MCF 10A (cell line): ENCODE measurements at regions not wholly inside any gene's neighbourhood (a gene's known extent, or its start where the extent isn't known, plus 50 kb on each side); places are given as distances from the start of the nearest gene placed in this dataset.
A peak's percentile ranks its signal among the peaks of the same experiment; 100 is the strongest.

Experiments used
- BruUV-seq: library from RNA; stranded (reverse); fragments of 400-500 nt; replicated peaks from 2 replicates; lab custom pipeline; 2021; lab: Mats Ljungman, UMichigan
- CTCF ChIA-PET: fragments of 300-600 bp; sonication (Branson Sonifier 250); formaldehyde crosslinking; extraction: SDS; loops from one replicate; lab custom pipeline; 2021; ENCODE audit warnings: antibody characterized with exemption, inconsistent platforms; lab: Yijun Ruan, JAX
- POLR2A ChIA-PET: fragments of 300-600, 350-650 bp; sonication (Branson Sonifier 250); formaldehyde crosslinking; extraction: SDS; loops from one replicate; lab custom pipeline; 2020; ENCODE audit warnings: antibody characterized with exemption, inconsistent platforms; lab: Yijun Ruan, JAX
- DNase-seq: peaks from one replicate; pipeline ENCODE4 v3.0.0-alpha.2; 2018; ENCODE audit not compliant: unreplicated experiment
- H3K27ac Mint-ChIP-seq: one replicate; pipeline ENCODE4 v1.8.0; 2022; ENCODE audit warnings: mild to moderate bottlenecking, low read depth, mixed read lengths; ENCODE audit not compliant: unreplicated experiment
- H3K27me3 Mint-ChIP-seq: one replicate; pipeline ENCODE4 v1.8.0; 2022; ENCODE audit warnings: mixed read lengths; ENCODE audit not compliant: insufficient read depth, unreplicated experiment
- H3K36me3 Mint-ChIP-seq: one replicate; pipeline ENCODE4 v1.8.0; 2022; ENCODE audit warnings: mild to moderate bottlenecking, moderate library complexity, mixed read lengths; ENCODE audit not compliant: insufficient read depth, unreplicated experiment
- H3K4me1 Mint-ChIP-seq: one replicate; pipeline ENCODE4 v1.8.0; 2022; ENCODE audit warnings: mixed read lengths; ENCODE audit not compliant: insufficient read depth, unreplicated experiment
- H3K4me3 Mint-ChIP-seq: one replicate; pipeline ENCODE4 v1.8.0; 2022; ENCODE audit warnings: mild to moderate bottlenecking, moderate library complexity, mixed read lengths; ENCODE audit not compliant: unreplicated experiment
- H3K9me3 Mint-ChIP-seq: one replicate; pipeline ENCODE4 v1.8.0; 2022; ENCODE audit warnings: mixed read lengths; ENCODE audit not compliant: unreplicated experiment
- CTCF ChIP-seq: fragments of 200-600 bp; IDR thresholded peaks from one replicate; pipeline ENCODE4 v1.8.0; 2022; ENCODE audit warnings: antibody characterized with exemption, mild to moderate bottlenecking; ENCODE audit not compliant: unreplicated experiment
- intact Hi-C: fragments of 100-400 bp; cut with micrococcal nuclease; formaldehyde crosslinking; loops from 2 replicates; pipeline ENCODE4 v1.14.1; 2022

GRCh38 chr5:107781451-107781850, 110.7 kb upstream of the EFNA5 start:
- POLR2A ChIA-PET: interaction anchor here (0.6 kb wide), 1 partner anchor 68 kb away, joined by 3 read pairs; no protein-coding TSS in a partner anchor
- no peak for TF ChIP-seq CTCF
- Mint-ChIP-seq H3K9me3 (peaks cover 7% of the 10 kb centered on the region), H3K27ac (no peak overlapping the region), H3K27me3 (no peaks in the 10 kb centered on the region), H3K4me3 (no peak overlapping the region), H3K36me3 (no peaks in the 10 kb centered on the region), H3K4me1 (no peaks in the 10 kb centered on the region)
- intact Hi-C loops: no loop called here
- BruUV-seq: no TSS peak
- DNase-seq: peak; percentile 14
- CTCF ChIA-PET: interaction anchor here (1.2 kb wide), 1 partner anchor 11 kb away, joined by 4 read pairs; no protein-coding TSS in a partner anchor

DNA sequence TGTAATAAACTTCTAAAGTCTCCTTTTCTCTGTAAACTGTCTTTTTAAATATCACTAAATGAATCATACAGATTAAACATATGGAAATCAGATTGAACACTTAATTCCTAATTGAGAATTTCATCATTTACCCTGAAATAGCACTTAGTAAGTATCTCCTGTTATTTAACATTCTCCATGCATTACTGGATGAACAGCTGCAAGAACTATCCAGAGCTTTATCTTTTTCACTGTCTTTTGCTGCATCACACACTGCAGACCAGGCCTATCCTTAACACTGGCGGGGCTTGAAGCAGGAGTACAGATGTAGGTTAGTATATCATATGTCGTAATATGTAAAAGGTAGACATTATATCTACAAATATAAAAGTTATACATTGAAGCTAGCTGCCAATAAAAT, 108.7 kb upstream of the EFNA5 start:
- Mint-ChIP-seq H3K27me3 (no peaks in the 10 kb centered on the region), H3K27ac (no peak overlapping the region), H3K9me3 (no peaks in the 10 kb centered on the region), H3K4me1 (no peaks in the 10 kb centered on the region), H3K4me3 (no peak overlapping the region), H3K36me3 (no peaks in the 10 kb centered on the region)
- POLR2A ChIA-PET: interaction anchor here (1.0 kb wide), 1 partner anchor 105 kb away, joined by 7 read pairs; no protein-coding TSS in a partner anchor
- no peak for DNase-seq
- CTCF ChIA-PET: no interaction called here
- BruUV-seq: no TSS peak
- no peak for TF ChIP-seq CTCF
- intact Hi-C loops: no loop called here

DNA sequence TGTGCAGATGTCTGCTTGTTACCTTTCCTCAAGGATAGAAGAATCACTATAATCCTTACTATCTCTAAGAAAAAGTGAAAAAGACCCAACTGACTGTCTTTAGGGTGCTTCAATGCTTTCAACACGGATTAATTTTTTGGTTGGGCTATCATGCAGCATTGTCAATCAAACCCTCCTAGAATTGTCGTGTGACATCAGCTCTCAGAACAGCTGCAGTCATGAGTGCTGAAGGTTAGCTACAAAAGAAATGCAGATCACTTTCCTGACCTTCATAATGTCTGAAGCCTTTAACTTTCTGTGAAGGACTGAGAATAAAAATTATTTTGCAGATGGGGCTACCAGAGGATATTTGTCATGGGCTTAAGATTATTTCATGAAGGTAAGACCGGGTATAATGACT, 107.9 kb upstream of the EFNA5 start:
- Mint-ChIP-seq H3K27ac (no peak overlapping the region), H3K4me1 (no peaks in the 10 kb centered on the region), H3K36me3 (no peaks in the 10 kb centered on the region), H3K27me3 (no peaks in the 10 kb centered on the region), H3K9me3 (no peaks in the 10 kb centered on the region), H3K4me3 (no peak overlapping the region)
- ChIA-PET CTCF (interaction anchor here (1.1 kb wide), 1 partner anchor 12 kb away, joined by 4 read pairs; no protein-coding TSS in a partner anchor), POLR2A (no interaction called here)
- no peak for DNase-seq
- intact Hi-C loops: no loop called here
- BruUV-seq: no TSS peak
- no peak for TF ChIP-seq CTCF

DNA sequence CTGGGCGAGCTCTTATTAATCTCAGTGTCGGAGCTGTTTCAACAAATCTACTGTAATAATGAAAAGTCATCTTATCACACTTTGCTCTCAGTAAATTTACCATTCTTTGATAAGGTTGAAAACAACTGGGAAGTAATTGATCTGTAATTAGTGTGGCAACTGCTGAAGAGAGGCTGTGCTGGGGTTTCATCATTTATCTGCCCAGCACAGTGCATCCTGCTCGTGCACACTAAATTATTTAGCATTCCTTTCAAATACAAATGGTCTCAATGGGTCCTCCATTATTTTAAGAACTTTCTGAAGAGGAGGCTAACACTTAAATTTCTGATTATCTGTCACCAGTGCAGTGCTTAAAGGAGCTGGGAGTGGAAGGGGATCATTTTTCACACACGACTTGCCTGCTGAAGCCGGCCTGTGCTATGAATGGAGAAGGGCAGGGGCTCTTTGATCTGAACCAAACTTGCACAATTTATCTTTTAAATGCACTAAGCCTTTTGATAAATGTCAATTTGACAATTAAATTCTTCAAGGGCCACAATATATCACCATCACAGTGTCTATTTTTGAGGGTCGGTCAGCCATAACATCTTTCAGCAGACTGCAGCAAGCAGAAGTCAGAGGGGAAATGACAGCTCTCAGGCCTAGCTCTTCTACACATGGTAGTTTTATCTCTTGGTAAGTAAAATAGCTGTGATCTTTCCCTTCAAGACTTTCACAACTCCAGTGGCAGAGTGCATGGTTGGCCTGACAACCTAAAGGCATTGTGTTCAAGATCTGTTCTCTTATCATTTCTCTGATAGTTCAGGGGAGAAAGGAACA, 106.4 kb upstream of the EFNA5 start:
- ChIA-PET CTCF (no interaction called here), POLR2A (no interaction called here)
- Mint-ChIP-seq H3K27ac (no peak overlapping the region), H3K4me3 (no peak overlapping the region), H3K4me1 (no peaks in the 10 kb centered on the region), H3K27me3 (peaks cover 8% of the 10 kb centered on the region), H3K36me3 (no peaks in the 10 kb centered on the region), H3K9me3 (no peaks in the 10 kb centered on the region)
- no peak for TF ChIP-seq CTCF
- BruUV-seq: no TSS peak
- intact Hi-C loops: no loop called here
- no peak for DNase-seq
